HepG2 (cell line): ENCODE measurements at regions not wholly inside any gene's neighbourhood (a gene's known extent, or its start where the extent isn't known, plus 50 kb on each side); places are given as distances from the start of the nearest gene placed in this dataset.

Source experiments
- ATAC-seq: fragments of 200-7000 bp; cut with Tn5 transposase; 3 replicates; pipeline ENCODE4 v1.9.1; 2020; ENCODE audit warnings: mild to moderate bottlenecking, moderate library complexity
- BruUV-seq: library from RNA; stranded (reverse); fragments of 400-500 nt; replicated peaks from 2 replicates; lab custom pipeline; 2021; lab: Mats Ljungman, UMichigan
- CTCF ChIA-PET: fragments of 300-600 bp; formaldehyde crosslinking; extraction: SDS; loops from one replicate; lab custom pipeline; 2021; ENCODE audit warnings: low total read pairs, inconsistent platforms, low intra/inter-chr PET ratio; lab: Yijun Ruan, JAX
- POLR2A ChIA-PET: fragments of 350-600 bp; sonication (Branson Sonifier 250); formaldehyde crosslinking; loops from one replicate; lab custom pipeline; 2020; ENCODE audit warnings: antibody characterized with exemption, inconsistent platforms; lab: Yijun Ruan, JAX
- DNase-seq: peaks from one replicate; pipeline ENCODE4 v3.0.0-alpha.2; 2015; ENCODE audit warnings: low spot score
- FAIRE-seq: peaks from 3 replicates; lab custom pipeline; 2011; peaks lifted over from hg19 to GRCh38; lab: Jason Lieb, UNC
- H2AFZ ChIP-seq: one replicate; pipeline ENCODE4 v1.6.1; 2011; ENCODE audit warnings: low read length, inconsistent platforms
- H3K27ac ChIP-seq: fragments of 300-600 bp; 3 replicates; pipeline ENCODE4 v1.8.0; 2011; ENCODE audit warnings: mixed run types, mild to moderate bottlenecking, mixed read lengths, low read length, inconsistent platforms; ENCODE audit not compliant: insufficient read depth; ENCODE audit errors: extremely low read length
- H3K27me3 ChIP-seq, 2 experiments: fragments of 200-600 bp in 1 of 2; 2 replicates in 1 of 2; 3 replicates in 1 of 2; pipeline versions ENCODE4 v1.6.0 to v1.8.0; 2011; ENCODE audit warnings: low read length in 2 of 2, mild to moderate bottlenecking in 2 of 2, moderate library complexity in 2 of 2, inconsistent platforms in 1 of 2; ENCODE audit not compliant: insufficient read depth in 2 of 2, control insufficient read depth in 1 of 2
- H3K36me3 ChIP-seq, 2 experiments: fragments of 200-600 bp in 1 of 2; replicated peaks in 1 of 2; 2 replicates in 1 of 2; 3 replicates in 1 of 2; pipeline versions ENCODE4 v1.5.1 to v1.8.0; 2011; ENCODE audit warnings: low read length in 2 of 2, inconsistent platforms in 1 of 2; ENCODE audit not compliant: insufficient read depth in 2 of 2, control insufficient read depth in 1 of 2
- H3K4me1 ChIP-seq: 2 replicates; pipeline ENCODE4 v1.5.1; 2012; ENCODE audit warnings: low read length, inconsistent platforms; ENCODE audit not compliant: insufficient read depth
- H3K4me2 ChIP-seq: 2 replicates; pipeline ENCODE4 v1.6.0; 2011; ENCODE audit warnings: low read depth, low read length, inconsistent platforms
- H3K4me3 ChIP-seq, 3 experiments: fragments of 200-600 bp in 1 of 3; sonication (generic), shearing (Covaris generic) in 1 of 3; replicated peaks in 1 of 3; 2 replicates each; pipeline ENCODE4 v1.5.1; 2011 to 2016; ENCODE audit warnings: low read length in 3 of 3, inconsistent platforms in 2 of 3, low read depth in 2 of 3, mild to moderate bottlenecking in 2 of 3, control low read depth in 1 of 3, mixed read lengths in 1 of 3; ENCODE audit not compliant: insufficient read depth in 1 of 3
- H3K79me2 ChIP-seq: one replicate; pipeline ENCODE4 v1.6.1; 2011; ENCODE audit warnings: low read length, inconsistent platforms; ENCODE audit not compliant: insufficient read depth
- H3K9ac ChIP-seq: 2 replicates; pipeline ENCODE4 v1.6.0; 2011; ENCODE audit warnings: mild to moderate bottlenecking, low read depth, low read length, inconsistent platforms; ENCODE audit not compliant: insufficient read depth
- H3K9me3 ChIP-seq: 2 replicates; pipeline ENCODE4 v1.5.1; 2012; ENCODE audit warnings: mild to moderate bottlenecking, low read length
- H4K20me1 ChIP-seq: 2 replicates; pipeline ENCODE4 v1.6.0; 2011; ENCODE audit warnings: inconsistent platforms, mild to moderate bottlenecking, low read length, moderate library complexity; ENCODE audit not compliant: insufficient read depth
- CEBPB ChIP-seq: IDR thresholded peaks from 2 replicates; pipeline ENCODE4 v1.6.1; 2011; ENCODE audit warnings: low read depth, low read length, improper control_type of control experiment, borderline replicate concordance
- HDAC6 ChIP-seq: fragments of 200-600 bp; sonication (generic); IDR thresholded peaks from 2 replicates; pipeline ENCODE4 v1.7.0; 2017; ENCODE audit warnings: mild to moderate bottlenecking, antibody characterized with exemption, low read length, low read depth
- IRF2 ChIP-seq: IDR thresholded peaks from 2 replicates; pipeline ENCODE4 v1.6.1; 2018; ENCODE audit warnings: missing genetic modification reagents, missing compliant biosample characterization
- MAFF ChIP-seq: IDR thresholded peaks from 2 replicates; pipeline ENCODE4 v1.6.1; 2011; ENCODE audit warnings: low read depth, low read length, improper control_type of control experiment
- MAFK ChIP-seq, 2 experiments: IDR thresholded peaks in 1 of 2; conservative IDR thresholded peaks in 1 of 2; 2 replicates each; pipeline ENCODE4 v1.6.1; 2011; ENCODE audit warnings: improper control_type of control experiment in 2 of 2, low read length in 2 of 2
- MBNL3 ChIP-seq: fragments of 250-450 bp; sonication (Bioruptor Pico); conservative IDR thresholded peaks from 2 replicates; pipeline ENCODE4 v1.8.0; 2022; ENCODE audit warnings: mild to moderate bottlenecking, inconsistent platforms
- MTERF4 ChIP-seq: sonication (generic); formaldehyde crosslinking; IDR thresholded peaks from 2 replicates; pipeline ENCODE4 v1.8.0; 2023; ENCODE audit warnings: mild to moderate bottlenecking, missing genetic modification reagents
- POLR2G ChIP-seq: fragments of 200-400 bp; formaldehyde crosslinking; IDR thresholded peaks from 2 replicates; pipeline ENCODE4 v1.6.1; 2018; ENCODE audit warnings: mild to moderate bottlenecking, low read depth, low read length, moderate library complexity
- RAD51 ChIP-seq: fragments of 450-650 bp; IDR thresholded peaks from 2 replicates; pipeline ENCODE4 v1.6.1; 2016; ENCODE audit warnings: borderline replicate concordance
- RFX3 ChIP-seq: IDR thresholded peaks from 2 replicates; pipeline ENCODE4 v1.6.1; 2016; ENCODE audit warnings: missing biosample characterization, missing genetic modification reagents
- YEATS4 ChIP-seq: sonication (generic); formaldehyde crosslinking; IDR thresholded peaks from 2 replicates; pipeline ENCODE4 v1.4.0; 2020; ENCODE audit warnings: missing genetic modification reagents, borderline replicate concordance
- ZNF556 ChIP-seq: sonication (generic); formaldehyde crosslinking; IDR thresholded peaks from 2 replicates; pipeline ENCODE4 v1.4.0; 2020; ENCODE audit warnings: mild to moderate bottlenecking, missing genetic modification reagents, borderline replicate concordance
- ZSCAN20 ChIP-seq: sonication (generic); formaldehyde crosslinking; IDR thresholded peaks from 2 replicates; pipeline ENCODE4 v1.4.0; 2020; ENCODE audit warnings: missing genetic modification reagents, mild to moderate bottlenecking, borderline replicate concordance
- WGBS: methylation state at CpG from one replicate; pipeline ENCODE4 v1.1.6; 2017; ENCODE audit warnings: low lambda C conversion rate; 5-methylcytosine and 5-hydroxymethylcytosine counted together
- in situ Hi-C: cut with HindIII; loops from 2 replicates; pipeline ENCODE4 v1.10.0; 2017; ENCODE audit warnings: low pct_unique_long_range_greater_than_20kb; ENCODE audit not compliant: extremely low pct_ligation_motif_present
- intact Hi-C: fragments of 100-400 bp; cut with micrococcal nuclease; formaldehyde crosslinking; loops from one replicate; pipeline ENCODE4 v1.10.0; 2022; ENCODE audit not compliant: unreplicated experiment

DNA sequence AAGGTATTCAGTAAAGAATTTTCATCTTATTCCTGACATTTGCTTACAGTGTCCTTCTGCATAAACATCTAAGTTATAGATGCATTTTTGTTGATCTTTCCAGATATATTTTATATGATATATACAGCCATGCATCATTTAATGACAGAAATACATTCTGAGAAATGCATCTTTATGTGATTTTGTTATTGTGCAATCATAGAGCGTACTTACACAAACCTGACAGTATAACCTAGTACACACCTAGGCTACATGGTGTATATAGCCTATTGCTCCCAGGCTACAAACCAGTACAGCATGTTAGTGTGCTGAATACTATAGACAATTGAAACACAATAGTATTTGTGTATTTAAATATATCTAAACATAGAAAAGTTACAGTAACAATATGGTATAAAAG, 642.0 kb downstream of the XPNPEP1 start:
- no TSS peak for BruUV-seq
- Histone ChIP-seq H3K36me3 (no peaks in the 10 kb centered on the region), H3K4me3 (no peak overlapping the region), H3K4me2 (no peak overlapping the region), H4K20me1 (no peaks in the 10 kb centered on the region), H3K79me2 (no peaks in the 10 kb centered on the region), H3K27me3 (no peaks in the 10 kb centered on the region; a peak in 1 of 5 replicates), H3K9ac (no peak overlapping the region), H2AFZ (no peak overlapping the region), H3K27ac (no peak overlapping the region), H3K9me3 (0 out of 2 replicates have a peak, but pooled peaks cover 5% of the 10 kb centered on the region)
- FAIRE-seq = no peak
- in situ Hi-C loops (no loop called here), intact Hi-C loops (no loop called here)
- no peak for TF ChIP-seq YEATS4
- TF ChIP-seq CEBPB = peak; percentile 71
- TF ChIP-seq HDAC6 = no peak
- TF ChIP-seq ZSCAN20 (CRISPR knock-in tag) = no peak
- no peak for TF ChIP-seq RFX3
- no peak for TF ChIP-seq ZNF556 (CRISPR knock-in tag)
- TF ChIP-seq, all 625 proteins: peak for 1
- 0% methylated on average over 1 of the region's 1 CpG for WGBS
- POLR2A ChIA-PET = no interaction called here
- no peaks in the 10 kb centered on the region for H3K4me1 ChIP-seq
- DNase-seq = no peak
- CTCF ChIA-PET = no interaction called here
- no peak for ATAC-seq

GRCh38 chr10:109280837-109281236, 642.5 kb downstream of the XPNPEP1 start:
- ChIA-PET POLR2A (no interaction called here), CTCF (no interaction called here)
- Histone ChIP-seq H3K27ac (no peak overlapping the region), H3K36me3 (no peaks in the 10 kb centered on the region), H3K27me3 (no peaks in the 10 kb centered on the region; a peak in 1 of 5 replicates), H3K4me3 (no peak overlapping the region), H4K20me1 (no peaks in the 10 kb centered on the region), H2AFZ (no peak overlapping the region), H3K4me1 (no peaks in the 10 kb centered on the region), H3K9me3 (peaks cover 6% of the 10 kb centered on the region), H3K9ac (no peak overlapping the region), H3K4me2 (no peak overlapping the region), H3K79me2 (no peaks in the 10 kb centered on the region)
- ATAC-seq = no peak
- intact Hi-C loops (no loop called here), in situ Hi-C loops (no loop called here)
- 2% methylated on average over 8 of the region's 8 CpGs for WGBS
- FAIRE-seq = no peak
- BruUV-seq = no TSS peak
- no peak for DNase-seq
- TF ChIP-seq POLR2G (no peak), MBNL3 (CRISPR knock-in tag) (no peak), MAFK (conservative IDR thresholded peaks at IDR 0.05 in 1 of 2, IDR thresholded peaks at IDR 0.05 in 1 of 2; ENCODE audit: low read length in 2 of 2) (peak; percentile 32 to 63; a peak in 3 of 4 replicates), MTERF4 (no peak), IRF2 (CRISPR knock-in tag) (no peak), MAFF (peak; percentile 28; the same call in 1 of the 2 replicates), RAD51 (no peak)
